Thymus (tissue), 11 donors: ENCODE measurements at regions not wholly inside any gene's neighbourhood (a gene's known extent, or its start where the extent isn't known, plus 50 kb on each side); places are given as distances from the start of the nearest gene placed in this dataset.
"Not testable (repeated sequence)": the region's sequence is repeated elsewhere in the genome, so short reads cannot be mapped to it uniquely, and the experiment has no call there.

Experiments
- DNase-seq, 9 donors: peaks; one replicate each; pipeline ENCODE4 v3.0.0-alpha.2; 2013; ENCODE audit warnings: low spot score in 9 of 9, low read depth in 6 of 9, missing footprints in 1 of 9
- H3K27ac ChIP-seq, 2 donors: one replicate each; pipeline ENCODE4 v1.5.1; 2013; ENCODE audit warnings: control low read depth in 1 of 2, low read depth in 1 of 2, low read length in 1 of 2, mild to moderate bottlenecking in 1 of 2, moderate library complexity in 1 of 2
- H3K27me3 ChIP-seq, 2 donors: one replicate each; pipeline ENCODE4 v1.5.1; 2013; ENCODE audit warnings: low read length in 1 of 2; ENCODE audit not compliant: control insufficient read depth in 2 of 2, insufficient read depth in 1 of 2
- H3K36me3 ChIP-seq, 2 donors: one replicate each; pipeline ENCODE4 v1.5.1; 2013; ENCODE audit warnings: low read length in 1 of 2, mild to moderate bottlenecking in 1 of 2, moderate library complexity in 1 of 2; ENCODE audit not compliant: control insufficient read depth in 2 of 2, insufficient read depth in 2 of 2
- H3K4me1 ChIP-seq, 2 donors: one replicate each; pipeline ENCODE4 v1.5.1; 2013; ENCODE audit warnings: low read length in 2 of 2; ENCODE audit not compliant: control insufficient read depth in 2 of 2, insufficient read depth in 2 of 2
- H3K4me3 ChIP-seq, 2 donors: one replicate each; pipeline ENCODE4 v1.5.1; 2013; ENCODE audit warnings: low read length in 2 of 2, control low read depth in 1 of 2, mild to moderate bottlenecking in 1 of 2
- H3K9me3 ChIP-seq, 2 donors: one replicate each; pipeline ENCODE4 v1.5.1; 2013; ENCODE audit warnings: low read length in 1 of 2, mild to moderate bottlenecking in 1 of 2; ENCODE audit not compliant: control insufficient read depth in 2 of 2, insufficient read depth in 1 of 2
- WGBS: extraction: QIAGEN DNeasy Blood & Tissue Kit; methylation state at CpG from one replicate; pipeline ENCODE4 v1.1.7; 2013; 5-methylcytosine and 5-hydroxymethylcytosine counted together
- donor health status: healthy.

GRCh38 chr11:92596596-92597317, 372.1 kb downstream of the FAT3 start:
- no peak overlapping the region for H3K27ac ChIP-seq
- H3K9me3 ChIP-seq, result no peaks in the 10 kb centered on the region
- H3K4me3 ChIP-seq, result no peak overlapping the region
- 91% methylated on average over 1 of the region's 1 CpG for WGBS
- no peak for DNase-seq
- no peaks in the 10 kb centered on the region for H3K36me3 ChIP-seq
- no peaks in the 10 kb centered on the region for H3K4me1 ChIP-seq
- H3K27me3 ChIP-seq, result no peaks in the 10 kb centered on the region

GRCh38 chr11:92601048-92601447, 368.4 kb upstream of the MTNR1B start:
- H3K27ac ChIP-seq, result no peak overlapping the region
- 98% methylated on average over 4 of the region's 4 CpGs for WGBS
- no peaks in the 10 kb centered on the region for H3K36me3 ChIP-seq
- H3K4me1 ChIP-seq, result no peaks in the 10 kb centered on the region
- H3K9me3 ChIP-seq, result no peaks in the 10 kb centered on the region
- H3K4me3 ChIP-seq, result no peak overlapping the region
- no peaks in the 10 kb centered on the region for H3K27me3 ChIP-seq
- DNase-seq, result no peak

GRCh38 chr11:92605667-92606066, 363.8 kb upstream of the MTNR1B start:
- Histone ChIP-seq H3K27me3 (no peaks in the 10 kb centered on the region), H3K4me1 (no peaks in the 10 kb centered on the region), H3K4me3 (no peak overlapping the region), H3K36me3 (no peaks in the 10 kb centered on the region), H3K27ac (no peak overlapping the region), H3K9me3 (no peaks in the 10 kb centered on the region)
- DNase-seq, result no peak
- 98% methylated on average over 2 of the region's 2 CpGs for WGBS

- Histone ChIP-seq H3K27me3 (no peaks in the 10 kb centered on the region), H3K4me3 (no peak overlapping the region), H3K9me3 (no peaks in the 10 kb centered on the region), H3K27ac (no peak overlapping the region), H3K36me3 (no peaks in the 10 kb centered on the region), H3K4me1 (no peaks in the 10 kb centered on the region)
- 77% methylated on average over 4 of the region's 4 CpGs for WGBS
- DNase-seq, result no peak
Measured at GRCh38 chr11:92607969-92608722, 361.3 kb upstream of the MTNR1B start.

- WGBS, result 98% methylated on average over 4 of the region's 4 CpGs
- Histone ChIP-seq H3K4me1 (no peaks in the 10 kb centered on the region), H3K27me3 (no peaks in the 10 kb centered on the region), H3K27ac (no peak overlapping the region), H3K4me3 (no peak overlapping the region), H3K9me3 (no peaks in the 10 kb centered on the region), H3K36me3 (no peaks in the 10 kb centered on the region)
- DNase-seq, result no peak
Measured at GRCh38 chr11:92611157-92611556, 358.3 kb upstream of the MTNR1B start.

GRCh38 chr11:92618020-92618419, 351.4 kb upstream of the MTNR1B start:
- H3K27me3 ChIP-seq, H3K36me3 ChIP-seq, H3K9me3 ChIP-seq, H3K4me3 ChIP-seq, H3K27ac ChIP-seq, H3K4me1 ChIP-seq, DNase-seq: not testable (repeated sequence)
- 97% methylated on average over 10 of the region's 10 CpGs for WGBS

- H3K27ac ChIP-seq, result no peak overlapping the region
- no peaks in the 10 kb centered on the region for H3K4me1 ChIP-seq
- H3K36me3 ChIP-seq, result no peaks in the 10 kb centered on the region
- H3K9me3 ChIP-seq, result peaks cover 0 to 3% of the 10 kb centered on the region in 2 donors
- H3K4me3 ChIP-seq, result no peak overlapping the region
- WGBS, result 100% methylated on average over 1 of the region's 1 CpG
- no peaks in the 10 kb centered on the region for H3K27me3 ChIP-seq
- no peak for DNase-seq
Measured at GRCh38 chr11:92623055-92623454, 346.4 kb upstream of the MTNR1B start.

GRCh38 chr11:92625894-92626293, 343.6 kb upstream of the MTNR1B start:
- WGBS, result 95% methylated on average over 1 of the region's 1 CpG
- DNase-seq, result no peak

GRCh38 chr11:92626624-92627023, 342.8 kb upstream of the MTNR1B start:
- no peak for DNase-seq
- H3K4me1 ChIP-seq, result no peaks in the 10 kb centered on the region
- no peak overlapping the region for H3K27ac ChIP-seq
- no peak overlapping the region for H3K4me3 ChIP-seq
- no peaks in the 10 kb centered on the region for H3K36me3 ChIP-seq
- 100% methylated on average over 1 of the region's 1 CpG for WGBS
- H3K9me3 ChIP-seq, result no peaks in the 10 kb centered on the region
- no peaks in the 10 kb centered on the region for H3K27me3 ChIP-seq

More at GRCh38 chr11:92625894-92626293, 343.6 kb upstream of the MTNR1B start:
- no peaks in the 10 kb centered on the region for H3K9me3 ChIP-seq
- H3K36me3 ChIP-seq, result no peaks in the 10 kb centered on the region
- no peaks in the 10 kb centered on the region for H3K4me1 ChIP-seq
- no peaks in the 10 kb centered on the region for H3K27me3 ChIP-seq
- H3K27ac ChIP-seq, result no peak overlapping the region
- H3K4me3 ChIP-seq, result no peak overlapping the region
